ENCODE measurements at regions not wholly inside any gene's neighbourhood (a gene's known extent, or its start where the extent isn't known, plus 50 kb on each side); places are given as distances from the start of the nearest gene placed in this dataset.

DNA sequence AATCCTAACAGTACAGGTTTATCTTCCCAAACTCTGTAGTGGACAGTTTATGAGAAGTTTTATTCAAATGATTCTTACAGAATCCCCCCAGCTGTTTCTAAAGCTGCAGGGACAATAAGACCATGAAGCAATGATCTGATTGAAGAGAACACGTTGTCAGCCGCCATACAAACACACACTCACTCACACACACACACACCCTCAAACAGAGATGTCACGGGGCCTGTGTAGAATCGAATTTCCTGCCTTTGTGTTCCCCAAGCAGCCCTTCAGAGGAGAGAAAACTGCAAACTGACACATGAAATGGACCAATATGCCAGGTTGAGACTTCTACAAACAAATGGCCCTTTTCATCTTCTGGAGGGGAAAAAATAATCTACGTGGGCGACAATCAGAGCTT lies 80.5 kb upstream of the TBX3 start:
- TF ChIP-seq, protein P1, sequence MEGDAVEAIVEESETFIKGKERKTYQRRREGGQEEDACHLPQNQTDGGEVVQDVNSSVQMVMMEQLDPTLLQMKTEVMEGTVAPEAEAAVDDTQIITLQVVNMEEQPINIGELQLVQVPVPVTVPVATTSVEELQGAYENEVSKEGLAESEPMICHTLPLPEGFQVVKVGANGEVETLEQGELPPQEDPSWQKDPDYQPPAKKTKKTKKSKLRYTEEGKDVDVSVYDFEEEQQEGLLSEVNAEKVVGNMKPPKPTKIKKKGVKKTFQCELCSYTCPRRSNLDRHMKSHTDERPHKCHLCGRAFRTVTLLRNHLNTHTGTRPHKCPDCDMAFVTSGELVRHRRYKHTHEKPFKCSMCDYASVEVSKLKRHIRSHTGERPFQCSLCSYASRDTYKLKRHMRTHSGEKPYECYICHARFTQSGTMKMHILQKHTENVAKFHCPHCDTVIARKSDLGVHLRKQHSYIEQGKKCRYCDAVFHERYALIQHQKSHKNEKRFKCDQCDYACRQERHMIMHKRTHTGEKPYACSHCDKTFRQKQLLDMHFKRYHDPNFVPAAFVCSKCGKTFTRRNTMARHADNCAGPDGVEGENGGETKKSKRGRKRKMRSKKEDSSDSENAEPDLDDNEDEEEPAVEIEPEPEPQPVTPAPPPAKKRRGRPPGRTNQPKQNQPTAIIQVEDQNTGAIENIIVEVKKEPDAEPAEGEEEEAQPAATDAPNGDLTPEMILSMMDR (IDR thresholded peaks at IDR 0.05; ENCODE audit: poor library complexity, severe bottlenecking) = no peak
- TF ChIP-seq, protein P2, sequence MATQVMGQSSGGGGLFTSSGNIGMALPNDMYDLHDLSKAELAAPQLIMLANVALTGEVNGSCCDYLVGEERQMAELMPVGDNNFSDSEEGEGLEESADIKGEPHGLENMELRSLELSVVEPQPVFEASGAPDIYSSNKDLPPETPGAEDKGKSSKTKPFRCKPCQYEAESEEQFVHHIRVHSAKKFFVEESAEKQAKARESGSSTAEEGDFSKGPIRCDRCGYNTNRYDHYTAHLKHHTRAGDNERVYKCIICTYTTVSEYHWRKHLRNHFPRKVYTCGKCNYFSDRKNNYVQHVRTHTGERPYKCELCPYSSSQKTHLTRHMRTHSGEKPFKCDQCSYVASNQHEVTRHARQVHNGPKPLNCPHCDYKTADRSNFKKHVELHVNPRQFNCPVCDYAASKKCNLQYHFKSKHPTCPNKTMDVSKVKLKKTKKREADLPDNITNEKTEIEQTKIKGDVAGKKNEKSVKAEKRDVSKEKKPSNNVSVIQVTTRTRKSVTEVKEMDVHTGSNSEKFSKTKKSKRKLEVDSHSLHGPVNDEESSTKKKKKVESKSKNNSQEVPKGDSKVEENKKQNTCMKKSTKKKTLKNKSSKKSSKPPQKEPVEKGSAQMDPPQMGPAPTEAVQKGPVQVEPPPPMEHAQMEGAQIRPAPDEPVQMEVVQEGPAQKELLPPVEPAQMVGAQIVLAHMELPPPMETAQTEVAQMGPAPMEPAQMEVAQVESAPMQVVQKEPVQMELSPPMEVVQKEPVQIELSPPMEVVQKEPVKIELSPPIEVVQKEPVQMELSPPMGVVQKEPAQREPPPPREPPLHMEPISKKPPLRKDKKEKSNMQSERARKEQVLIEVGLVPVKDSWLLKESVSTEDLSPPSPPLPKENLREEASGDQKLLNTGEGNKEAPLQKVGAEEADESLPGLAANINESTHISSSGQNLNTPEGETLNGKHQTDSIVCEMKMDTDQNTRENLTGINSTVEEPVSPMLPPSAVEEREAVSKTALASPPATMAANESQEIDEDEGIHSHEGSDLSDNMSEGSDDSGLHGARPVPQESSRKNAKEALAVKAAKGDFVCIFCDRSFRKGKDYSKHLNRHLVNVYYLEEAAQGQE (IDR thresholded peaks at IDR 0.05; ENCODE audit: borderline replicate concordance) = no peak
- no peak for TF ChIP-seq EZH2 (IDR thresholded peaks at IDR 0.05; ENCODE audit: borderline replicate concordance, insufficient read depth, low read length, poor library complexity, severe bottlenecking)
- no peak for TF ChIP-seq POLR2AphosphoS5 (IDR thresholded peaks at IDR 0.05)
- TF ChIP-seq TAF1 (IDR thresholded peaks at IDR 0.05; ENCODE audit: low read depth) = no peak
- no peak for TF ChIP-seq EP300 (conservative IDR thresholded peaks at IDR 0.05; ENCODE audit: poor library complexity, severe bottlenecking)
- TF ChIP-seq RAD21 (conservative IDR thresholded peaks at IDR 0.05) = no peak
- no peak for TF ChIP-seq MXI1 (conservative IDR thresholded peaks at IDR 0.05; ENCODE audit: poor library complexity, severe bottlenecking)
- TF ChIP-seq SMC3 (conservative IDR thresholded peaks at IDR 0.05; ENCODE audit: poor library complexity) = no peak
